HepG2 (cell line): ENCODE measurements at regions not wholly inside any gene's neighbourhood (a gene's known extent, or its start where the extent isn't known, plus 50 kb on each side); places are given as distances from the start of the nearest gene placed in this dataset.

Source experiments
- BRCA1 ChIP-seq: sonication (generic); formaldehyde crosslinking; IDR thresholded peaks from 2 replicates; pipeline ENCODE4 v1.4.0; 2020; ENCODE audit warnings: missing genetic modification reagents
- GTF2F1 ChIP-seq: fragments of 150-350 bp; IDR thresholded peaks from 2 replicates; pipeline ENCODE4 v1.6.1; 2014; ENCODE audit warnings: low read length
- NFRKB ChIP-seq: fragments of 450-650 bp; IDR thresholded peaks from 2 replicates; pipeline ENCODE4 v1.6.1; 2017
- TCF12 ChIP-seq, 2 experiments: fragments of 450-650 bp in 1 of 2; sonication (generic) in 1 of 2; formaldehyde crosslinking in 1 of 2; IDR thresholded peaks; 2 replicates each; pipeline versions ENCODE4 v1.6.1 to v1.8.0; 2017 to 2022; ENCODE audit warnings: antibody characterized with exemption in 1 of 2, mild to moderate bottlenecking in 1 of 2, missing genetic modification reagents in 1 of 2, moderate library complexity in 1 of 2
- TF ChIP-seq, protein P1 (sequence below): sonication (generic); formaldehyde crosslinking; IDR thresholded peaks from 2 replicates; pipeline ENCODE4 v1.5.1; 2020; ENCODE audit warnings: missing genetic modification reagents, mild to moderate bottlenecking, borderline replicate concordance

DNA sequence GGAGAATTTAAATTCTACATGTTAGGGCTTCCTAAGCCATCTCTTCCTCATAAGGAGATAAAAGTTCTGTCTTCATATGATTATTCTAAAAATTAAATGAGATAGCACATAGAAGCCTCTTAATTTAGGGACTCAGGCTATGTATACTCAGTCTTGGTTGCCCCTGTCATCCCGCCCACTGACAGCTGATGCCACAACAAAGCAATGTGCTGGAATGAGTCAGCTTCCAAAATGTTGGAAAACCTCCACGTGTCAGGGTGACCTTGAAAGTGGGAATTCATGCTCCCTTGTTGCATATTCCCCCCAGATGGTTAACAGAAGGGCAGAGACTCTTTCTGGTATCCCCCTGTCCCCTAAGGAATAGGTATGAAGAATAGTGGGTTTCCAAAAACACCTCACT lies 238.0 kb upstream of the DDHD1 start:
- TF ChIP-seq BRCA1 (CRISPR knock-in tag) (no peak), NFRKB (no peak), TCF12 (IDR thresholded peaks at IDR 0.05) (no peak), TCF12 (CRISPR knock-in tag; IDR thresholded peaks at IDR 0.05) (no peak), GTF2F1 (no peak)
- TF ChIP-seq, protein P1, sequence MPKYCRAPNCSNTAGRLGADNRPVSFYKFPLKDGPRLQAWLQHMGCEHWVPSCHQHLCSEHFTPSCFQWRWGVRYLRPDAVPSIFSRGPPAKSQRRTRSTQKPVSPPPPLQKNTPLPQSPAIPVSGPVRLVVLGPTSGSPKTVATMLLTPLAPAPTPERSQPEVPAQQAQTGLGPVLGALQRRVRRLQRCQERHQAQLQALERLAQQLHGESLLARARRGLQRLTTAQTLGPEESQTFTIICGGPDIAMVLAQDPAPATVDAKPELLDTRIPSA (CRISPR knock-in tag) = no peak
